Body of pancreas (tissue), 4 donors: ENCODE measurements at regions not wholly inside any gene's neighbourhood (a gene's known extent, or its start where the extent isn't known, plus 50 kb on each side); places are given as distances from the start of the nearest gene placed in this dataset.

ENCODE experiments used
- ATAC-seq: fragments of 150-250 bp; one replicate; pipeline ENCODE4 v1.9.1; 2016
- DNase-seq, 4 donors: peaks; one replicate each; pipeline ENCODE4 v3.0.0-alpha.2; 2019
- H3K27ac ChIP-seq, 4 donors: fragments of 200-600 bp; sonication (generic); 1 replicate in 3 of 4; 2 replicates in 1 of 4; pipeline versions ENCODE4 v1.5.1 to v1.6.1; 2016 to 2019; ENCODE audit warnings: mild to moderate bottlenecking in 1 of 4, mixed read lengths in 1 of 4, moderate library complexity in 1 of 4
- H3K27me3 ChIP-seq, 2 donors: fragments of 200-600 bp; sonication (generic); one replicate each; pipeline ENCODE4 v1.6.0; 2016; ENCODE audit warnings: mild to moderate bottlenecking in 1 of 2
- H3K36me3 ChIP-seq, 2 donors: fragments of 200-600 bp; sonication (generic); replicated peaks in 1 of 2; 2 replicates each; pipeline ENCODE4 v1.5.1; 2016; ENCODE audit warnings: low read depth in 2 of 2; ENCODE audit not compliant: insufficient read depth in 1 of 2
- H3K4me1 ChIP-seq: fragments of 200-600 bp; sonication (generic); one replicate; pipeline ENCODE4 v1.6.0; 2016
- H3K4me3 ChIP-seq, 2 donors: fragments of 200-600 bp; sonication (generic); 1 replicate in 1 of 2; 2 replicates in 1 of 2; pipeline ENCODE4 v1.5.1; 2016 to 2019
- H3K9me3 ChIP-seq, 3 donors: fragments of 200-600 bp; sonication (generic); 1 replicate in 2 of 3; 2 replicates in 1 of 3; pipeline ENCODE4 v1.5.1; 2016
- CTCF ChIP-seq, 7 experiments: fragments of 450-650 bp in 4 of 7; fragments of 200-600 bp in 3 of 7; sonication (generic) in 3 of 7; IDR thresholded peaks; one replicate each; pipeline ENCODE4 v1.5.1; 2016 to 2019; ENCODE audit warnings: antibody characterized with exemption in 7 of 7
- POLR2A ChIP-seq, 3 donors: fragments of 450-650 bp; IDR thresholded peaks; one replicate each; pipeline ENCODE4 v1.6.1; 2016; ENCODE audit warnings: antibody characterized with exemption in 3 of 3, mild to moderate bottlenecking in 2 of 3
- WGBS, 2 donors: methylation state at CpG; one replicate each; pipeline ENCODE4 v1.1.5; 2017; 5-methylcytosine and 5-hydroxymethylcytosine counted together
- intact Hi-C: fragments of 100-400 bp; cut with DNase I; formaldehyde crosslinking; loops from one replicate; pipeline ENCODE4 v1.15.1; 2023

DNA sequence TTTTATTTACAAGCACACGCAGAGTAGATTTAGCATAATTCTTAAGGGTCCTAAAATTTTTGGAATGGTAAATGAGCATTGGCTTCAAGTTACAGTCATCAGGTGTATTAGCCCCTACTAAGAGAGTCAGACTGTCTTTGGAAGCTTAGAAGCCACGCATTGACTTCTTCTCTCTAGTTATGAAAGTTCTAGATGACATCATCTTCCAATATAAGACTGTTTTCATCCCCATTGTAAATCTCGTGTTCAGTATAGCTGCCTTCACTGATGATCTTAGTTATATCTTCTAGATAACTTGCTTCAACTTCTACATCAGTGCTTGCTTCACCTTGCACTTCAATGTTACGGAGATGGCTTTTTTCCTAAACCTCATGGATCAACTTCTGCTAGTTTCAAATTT, 148.8 kb upstream of the SLITRK1 start:
- ATAC-seq = no peak
- H3K9me3 ChIP-seq = no peaks in the 10 kb centered on the region
- no peak for DNase-seq
- no peak overlapping the region for H3K4me3 ChIP-seq
- H3K27me3 ChIP-seq = no peaks in the 10 kb centered on the region
- no peaks in the 10 kb centered on the region for H3K4me1 ChIP-seq
- H3K36me3 ChIP-seq = no peaks in the 10 kb centered on the region
- intact Hi-C loops = no loop called here
- WGBS, 2 donors = 79 to 81% methylated on average over 4 of the region's 4 CpGs
- H3K27ac ChIP-seq = no peak overlapping the region
- no peak for TF ChIP-seq POLR2A (IDR thresholded peaks at IDR 0.05)
- TF ChIP-seq CTCF (IDR thresholded peaks at IDR 0.05) = no peak

GRCh38 chr13:84029396-84029795, 147.1 kb upstream of the SLITRK1 start:
- no peak for ATAC-seq
- Histone ChIP-seq H3K36me3 (no peaks in the 10 kb centered on the region), H3K27me3 (no peaks in the 10 kb centered on the region), H3K4me1 (no peaks in the 10 kb centered on the region), H3K4me3 (no peak overlapping the region), H3K27ac (no peak overlapping the region), H3K9me3 (no peaks in the 10 kb centered on the region)
- DNase-seq = no peak
- WGBS, 2 donors = 70 to 72% methylated on average over 4 of the region's 4 CpGs
- intact Hi-C loops = no loop called here
- TF ChIP-seq CTCF (IDR thresholded peaks at IDR 0.05) = no peak
- TF ChIP-seq POLR2A (IDR thresholded peaks at IDR 0.05) = no peak

- Histone ChIP-seq H3K27me3 (no peaks in the 10 kb centered on the region), H3K9me3 (no peaks in the 10 kb centered on the region), H3K4me3 (no peak overlapping the region), H3K36me3 (no peaks in the 10 kb centered on the region), H3K27ac (no peak overlapping the region), H3K4me1 (no peaks in the 10 kb centered on the region)
- DNase-seq = no peak
- intact Hi-C loops = no loop called here
- TF ChIP-seq CTCF (IDR thresholded peaks at IDR 0.05) = no peak
- TF ChIP-seq POLR2A (IDR thresholded peaks at IDR 0.05) = no peak
- no peak for ATAC-seq
- 81% methylated on average over 1 of the region's 1 CpG for WGBS, 2 donors
Measured at GRCh38 chr13:84025824-84026223, 143.6 kb upstream of the SLITRK1 start.

DNA sequence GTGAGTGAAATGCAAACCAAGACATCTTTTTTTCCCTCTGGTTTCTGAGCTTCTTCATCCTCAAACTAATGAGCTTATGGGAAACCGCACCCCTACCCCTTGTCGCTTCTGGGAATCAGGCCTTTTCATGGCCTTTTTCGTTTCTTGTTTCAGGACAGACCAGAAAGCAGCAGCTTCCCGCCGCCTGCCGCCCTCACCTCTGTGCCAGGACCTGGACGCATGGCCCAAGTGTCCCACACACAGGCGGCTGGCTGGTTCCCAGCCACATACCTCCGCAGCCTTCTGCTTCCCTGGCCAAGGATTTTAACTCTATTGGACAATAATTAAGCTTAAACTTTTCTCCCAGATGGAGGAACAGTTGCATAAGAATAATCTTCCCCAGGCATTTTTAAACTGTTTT, 114.1 kb upstream of the SLITRK1 start:
- Histone ChIP-seq H3K36me3 (no peaks in the 10 kb centered on the region), H3K4me3 (no peak overlapping the region), H3K27me3 (no peaks in the 10 kb centered on the region), H3K4me1 (no peaks in the 10 kb centered on the region), H3K27ac (no peak overlapping the region), H3K9me3 (no peaks in the 10 kb centered on the region)
- TF ChIP-seq CTCF (IDR thresholded peaks at IDR 0.05) = no peak
- no peak for TF ChIP-seq POLR2A (IDR thresholded peaks at IDR 0.05)
- no peak for DNase-seq
- 73 to 87% methylated on average over 9 of the region's 9 CpGs for WGBS, 2 donors
- intact Hi-C loops = no loop called here
- no peak for ATAC-seq

- H3K27ac ChIP-seq = no peak overlapping the region
- no peaks in the 10 kb centered on the region for H3K36me3 ChIP-seq
- H3K27me3 ChIP-seq = no peaks in the 10 kb centered on the region
- no peak for ATAC-seq
- no peak for TF ChIP-seq CTCF (IDR thresholded peaks at IDR 0.05)
- no peak for TF ChIP-seq POLR2A (IDR thresholded peaks at IDR 0.05)
- H3K4me1 ChIP-seq = no peaks in the 10 kb centered on the region
- no peaks in the 10 kb centered on the region for H3K9me3 ChIP-seq
- intact Hi-C loops = no loop called here
- H3K4me3 ChIP-seq = no peak overlapping the region
- DNase-seq = no peak
- WGBS, 2 donors = 92 to 93% methylated on average over 7 of the region's 7 CpGs
Measured at GRCh38 chr13:83995930-83996329, 113.7 kb upstream of the SLITRK1 start.
